Natural killer cell (primary cell): ENCODE measurements at regions not wholly inside any gene's neighbourhood (a gene's known extent, or its start where the extent isn't known, plus 50 kb on each side); places are given as distances from the start of the nearest gene placed in this dataset.

ENCODE experiments used
- ATAC-seq, 3 donors: fragments of 150-1000 bp in 2 of 3; fragments of 200-7000 bp in 1 of 3; cut with Tn5 transposase; 1 replicate in 1 of 3; 2 replicates in 2 of 3; pipeline ENCODE4 v1.10.0; 2021; ENCODE audit warnings: mild to moderate bottlenecking in 2 of 3, moderate library complexity in 2 of 3
- DNase-seq, 2 donors: peaks; one replicate each; pipeline versions ENCODE4 v3.0.0 to v3.0.0-alpha.2; 2013 to 2021; ENCODE audit warnings: mixed read lengths in 1 of 2
- H3K27ac ChIP-seq: one replicate; pipeline ENCODE4 v1.5.1; 2013; ENCODE audit warnings: mild to moderate bottlenecking, low read length
- H3K27me3 ChIP-seq: one replicate; pipeline ENCODE4 v1.6.1; 2013; ENCODE audit warnings: low read length; ENCODE audit not compliant: control insufficient read depth, insufficient read depth
- H3K36me3 ChIP-seq: one replicate; pipeline ENCODE4 v1.6.1; 2013; ENCODE audit warnings: low read length; ENCODE audit not compliant: control insufficient read depth, insufficient read depth
- H3K4me1 ChIP-seq: one replicate; pipeline ENCODE4 v1.6.1; 2013; ENCODE audit warnings: low read length; ENCODE audit not compliant: control insufficient read depth, insufficient read depth
- H3K4me3 ChIP-seq: one replicate; pipeline ENCODE4 v1.5.1; 2013; ENCODE audit warnings: low read length
- H3K9me3 ChIP-seq: one replicate; pipeline ENCODE4 v1.6.1; 2013; ENCODE audit warnings: low read length; ENCODE audit not compliant: control insufficient read depth, insufficient read depth
- H3K27ac Mint-ChIP-seq, 2 donors: one replicate each; pipeline ENCODE4 v1.8.0; 2022; ENCODE audit warnings: mild to moderate bottlenecking in 2 of 2, mixed read lengths in 2 of 2, moderate library complexity in 1 of 2
- H3K27me3 Mint-ChIP-seq, 2 donors: one replicate each; pipeline ENCODE4 v1.8.0; 2022; ENCODE audit warnings: low read depth in 2 of 2, mixed read lengths in 2 of 2
- H3K36me3 Mint-ChIP-seq: one replicate; pipeline ENCODE4 v1.8.0; 2022; ENCODE audit warnings: mixed read lengths
- H3K4me1 Mint-ChIP-seq, 2 donors: one replicate each; pipeline ENCODE4 v1.8.0; 2022; ENCODE audit warnings: mixed read lengths in 2 of 2
- H3K4me3 Mint-ChIP-seq: one replicate; pipeline ENCODE4 v1.8.0; 2022; ENCODE audit warnings: mild to moderate bottlenecking, moderate library complexity, mixed read lengths
- H3K9me3 Mint-ChIP-seq, 2 donors: one replicate each; pipeline ENCODE4 v1.8.0; 2022; ENCODE audit warnings: mixed read lengths in 2 of 2
- WGBS: methylation state at CpG from one replicate; pipeline ENCODE4 v1.1.7; 2013; ENCODE audit warnings: missing lambda C conversion rate; ENCODE audit not compliant: insufficient coverage; 5-methylcytosine and 5-hydroxymethylcytosine counted together
- intact Hi-C: fragments of 100-400 bp; cut with micrococcal nuclease; formaldehyde crosslinking; loops from one replicate; pipeline ENCODE4 v1.14.2; 2022
- TF ChIP-seq, protein P1 (sequence below): fragments of 200-600 bp; IDR thresholded peaks from one replicate; pipeline ENCODE4 v1.8.0; 2022; ENCODE audit warnings: antibody characterized with exemption

DNA sequence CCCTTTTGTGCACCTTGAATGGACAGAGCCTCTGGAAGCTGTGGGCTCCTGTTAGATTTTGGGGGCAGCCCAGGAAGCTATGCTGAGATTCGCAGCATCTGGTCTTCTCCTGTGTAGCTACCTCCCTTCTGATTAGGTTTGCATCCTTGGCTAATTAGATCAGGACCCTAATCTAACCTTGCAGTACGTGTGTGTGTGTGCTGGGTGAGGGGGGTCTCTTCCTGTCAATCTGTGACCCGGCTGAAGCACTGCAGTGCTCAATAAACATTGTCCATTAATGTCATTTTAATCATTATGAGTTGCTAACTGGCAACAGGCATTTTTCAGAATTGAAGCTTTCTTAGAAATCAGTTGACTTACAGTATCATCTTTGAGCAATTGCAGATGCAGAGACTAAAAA lies 229.1 kb upstream of the STXBP5 start:
- no peaks in the 10 kb centered on the region for H3K36me3 ChIP-seq
- Mint-ChIP-seq H3K27ac (no peak overlapping the region), H3K9me3 (peaks cover 0 to 2% of the 10 kb centered on the region in 2 donors), H3K4me1 (no peaks in the 10 kb centered on the region), H3K36me3 (no peaks in the 10 kb centered on the region), H3K4me3 (no peak overlapping the region), H3K27me3 (no peaks in the 10 kb centered on the region)
- DNase-seq (no peak), ATAC-seq (no peak)
- H3K9me3 ChIP-seq, result no peaks in the 10 kb centered on the region
- 86% methylated on average over 2 of the region's 3 CpGs for WGBS
- no peak overlapping the region for H3K4me3 ChIP-seq
- no peaks in the 10 kb centered on the region for H3K4me1 ChIP-seq
- TF ChIP-seq, protein P1, sequence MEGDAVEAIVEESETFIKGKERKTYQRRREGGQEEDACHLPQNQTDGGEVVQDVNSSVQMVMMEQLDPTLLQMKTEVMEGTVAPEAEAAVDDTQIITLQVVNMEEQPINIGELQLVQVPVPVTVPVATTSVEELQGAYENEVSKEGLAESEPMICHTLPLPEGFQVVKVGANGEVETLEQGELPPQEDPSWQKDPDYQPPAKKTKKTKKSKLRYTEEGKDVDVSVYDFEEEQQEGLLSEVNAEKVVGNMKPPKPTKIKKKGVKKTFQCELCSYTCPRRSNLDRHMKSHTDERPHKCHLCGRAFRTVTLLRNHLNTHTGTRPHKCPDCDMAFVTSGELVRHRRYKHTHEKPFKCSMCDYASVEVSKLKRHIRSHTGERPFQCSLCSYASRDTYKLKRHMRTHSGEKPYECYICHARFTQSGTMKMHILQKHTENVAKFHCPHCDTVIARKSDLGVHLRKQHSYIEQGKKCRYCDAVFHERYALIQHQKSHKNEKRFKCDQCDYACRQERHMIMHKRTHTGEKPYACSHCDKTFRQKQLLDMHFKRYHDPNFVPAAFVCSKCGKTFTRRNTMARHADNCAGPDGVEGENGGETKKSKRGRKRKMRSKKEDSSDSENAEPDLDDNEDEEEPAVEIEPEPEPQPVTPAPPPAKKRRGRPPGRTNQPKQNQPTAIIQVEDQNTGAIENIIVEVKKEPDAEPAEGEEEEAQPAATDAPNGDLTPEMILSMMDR, result no peak
- H3K27ac ChIP-seq, result no peak overlapping the region
- no peaks in the 10 kb centered on the region for H3K27me3 ChIP-seq
- intact Hi-C loops, result no loop called here

DNA sequence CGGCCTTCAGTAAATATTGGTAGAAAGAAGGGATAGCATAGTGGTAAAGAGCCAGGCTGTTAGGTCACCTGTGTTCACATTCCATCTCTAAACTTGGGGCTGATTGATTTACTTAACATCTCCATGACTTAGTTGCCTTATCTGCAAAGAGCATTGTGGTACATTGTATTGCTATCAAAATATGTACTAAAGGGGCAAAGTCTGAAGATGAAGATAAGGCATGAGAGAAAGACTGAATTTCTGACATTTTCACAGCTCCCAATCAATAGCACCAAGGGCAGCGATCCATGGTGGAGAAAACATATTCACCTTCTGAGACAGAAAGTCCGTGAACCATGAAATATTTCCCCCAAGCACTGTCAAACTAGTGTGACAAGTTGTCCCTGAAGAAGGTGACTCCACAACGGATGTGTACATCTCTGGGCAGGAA lies 223.3 kb upstream of the STXBP5 start:
- no peaks in the 10 kb centered on the region for H3K4me1 Mint-ChIP-seq
- no peaks in the 10 kb centered on the region for H3K27me3 ChIP-seq

GRCh38 chr6:146981981-146982380 lies 222.2 kb upstream of the STXBP5 start:
- Histone ChIP-seq H3K4me1 (no peaks in the 10 kb centered on the region), H3K27ac (no peak overlapping the region), H3K36me3 (no peaks in the 10 kb centered on the region), H3K9me3 (no peaks in the 10 kb centered on the region), H3K4me3 (no peak overlapping the region), H3K27me3 (no peaks in the 10 kb centered on the region)
- H3K27me3 Mint-ChIP-seq, result no peaks in the 10 kb centered on the region
- intact Hi-C loops, result no loop called here
- no peaks in the 10 kb centered on the region for H3K4me1 Mint-ChIP-seq
- DNase-seq, result no peak
- no peak for ATAC-seq
- no peaks in the 10 kb centered on the region for H3K36me3 Mint-ChIP-seq
- 92% methylated on average over 2 of the region's 3 CpGs for WGBS
- H3K9me3 Mint-ChIP-seq, result peaks cover 2 to 3% of the 10 kb centered on the region in 2 donors
- TF ChIP-seq, protein P1, result no peak
- H3K4me3 Mint-ChIP-seq, result no peak overlapping the region
- no peak overlapping the region for H3K27ac Mint-ChIP-seq

More for the DNA sequence above, 223.3 kb upstream of the STXBP5 start:
- Mint-ChIP-seq H3K9me3 (peaks cover 2 to 5% of the 10 kb centered on the region in 2 donors), H3K27me3 (no peaks in the 10 kb centered on the region), H3K27ac (no peak overlapping the region), H3K4me3 (no peak overlapping the region), H3K36me3 (no peaks in the 10 kb centered on the region)
- intact Hi-C loops, result no loop called here
- H3K9me3 ChIP-seq, result no peaks in the 10 kb centered on the region
- H3K4me3 ChIP-seq, result no peak overlapping the region
- WGBS, result 92% methylated on average over 4 of the region's 4 CpGs
- ATAC-seq (no peak), DNase-seq (no peak)
- no peaks in the 10 kb centered on the region for H3K4me1 ChIP-seq
- H3K27ac ChIP-seq, result no peak overlapping the region
- H3K36me3 ChIP-seq, result no peaks in the 10 kb centered on the region
- TF ChIP-seq, protein P1, result no peak

- Mint-ChIP-seq H3K4me3 (no peak overlapping the region), H3K27me3 (no peaks in the 10 kb centered on the region), H3K27ac (no peak overlapping the region), H3K36me3 (no peaks in the 10 kb centered on the region), H3K4me1 (no peaks in the 10 kb centered on the region), H3K9me3 (peaks cover 2 to 3% of the 10 kb centered on the region in 2 donors)
- WGBS, result 81% methylated on average over 10 of the region's 11 CpGs
- Histone ChIP-seq H3K9me3 (no peaks in the 10 kb centered on the region), H3K27me3 (no peaks in the 10 kb centered on the region), H3K4me3 (no peak overlapping the region), H3K27ac (no peak overlapping the region), H3K36me3 (no peaks in the 10 kb centered on the region), H3K4me1 (no peaks in the 10 kb centered on the region)
- ATAC-seq, result no peak
- intact Hi-C loops, result no loop called here
- DNase-seq, result no peak
- TF ChIP-seq, protein P1, result no peak
These were observed 219.8 kb upstream of the STXBP5 start for GRCh38 chr6:146984251-146984924.
